Lower leg skin (tissue), 3 donors: ENCODE measurements at regions not wholly inside any gene's neighbourhood (a gene's known extent, or its start where the extent isn't known, plus 50 kb on each side); places are given as distances from the start of the nearest gene placed in this dataset.

Experiments
- CTCF ChIP-seq, 3 donors: fragments of 450-650 bp; IDR thresholded peaks; one replicate each; pipeline ENCODE4 v1.5.1; 2016; ENCODE audit warnings: antibody characterized with exemption in 3 of 3, mild to moderate bottlenecking in 3 of 3, moderate library complexity in 2 of 3
- POLR2A ChIP-seq, 2 donors: fragments of 450-650 bp; IDR thresholded peaks; one replicate each; pipeline ENCODE4 v1.6.1; 2016 to 2017; ENCODE audit warnings: antibody characterized with exemption in 2 of 2, mild to moderate bottlenecking in 1 of 2, moderate library complexity in 1 of 2

GRCh38 chr1:8247811-8248436 is 70.0 kb upstream of the SLC45A1 start:
- no peak for TF ChIP-seq CTCF (IDR thresholded peaks at IDR 0.05)
- TF ChIP-seq POLR2A (IDR thresholded peaks at IDR 0.05), result no peak
